ENCODE measurements at regions not wholly inside any gene's neighbourhood (a gene's known extent, or its start where the extent isn't known, plus 50 kb on each side); places are given as distances from the start of the nearest gene placed in this dataset.

GRCh38 chr16:35414139-35414538 is 1954.7 kb downstream of the TP53TG3F start:
- TF ChIP-seq, protein P1, sequence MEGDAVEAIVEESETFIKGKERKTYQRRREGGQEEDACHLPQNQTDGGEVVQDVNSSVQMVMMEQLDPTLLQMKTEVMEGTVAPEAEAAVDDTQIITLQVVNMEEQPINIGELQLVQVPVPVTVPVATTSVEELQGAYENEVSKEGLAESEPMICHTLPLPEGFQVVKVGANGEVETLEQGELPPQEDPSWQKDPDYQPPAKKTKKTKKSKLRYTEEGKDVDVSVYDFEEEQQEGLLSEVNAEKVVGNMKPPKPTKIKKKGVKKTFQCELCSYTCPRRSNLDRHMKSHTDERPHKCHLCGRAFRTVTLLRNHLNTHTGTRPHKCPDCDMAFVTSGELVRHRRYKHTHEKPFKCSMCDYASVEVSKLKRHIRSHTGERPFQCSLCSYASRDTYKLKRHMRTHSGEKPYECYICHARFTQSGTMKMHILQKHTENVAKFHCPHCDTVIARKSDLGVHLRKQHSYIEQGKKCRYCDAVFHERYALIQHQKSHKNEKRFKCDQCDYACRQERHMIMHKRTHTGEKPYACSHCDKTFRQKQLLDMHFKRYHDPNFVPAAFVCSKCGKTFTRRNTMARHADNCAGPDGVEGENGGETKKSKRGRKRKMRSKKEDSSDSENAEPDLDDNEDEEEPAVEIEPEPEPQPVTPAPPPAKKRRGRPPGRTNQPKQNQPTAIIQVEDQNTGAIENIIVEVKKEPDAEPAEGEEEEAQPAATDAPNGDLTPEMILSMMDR (IDR thresholded peaks at IDR 0.05) = no peak
- Mint-ChIP-seq H3K27me3 (ENCODE audit: unreplicated experiment) (no peaks in the 10 kb centered on the region), H3K4me3 (ENCODE audit: unreplicated experiment) (no peak overlapping the region), H3K27ac (ENCODE audit: unreplicated experiment) (no peak overlapping the region), H3K36me3 (ENCODE audit: unreplicated experiment) (no peaks in the 10 kb centered on the region), H3K9me3 (ENCODE audit: unreplicated experiment) (peaks cover 60% of the 10 kb centered on the region), H3K4me1 (ENCODE audit: unreplicated experiment) (no peaks in the 10 kb centered on the region)
- no peak for DNase-seq (ENCODE audit: extremely low spot score, unreplicated experiment)

DNA sequence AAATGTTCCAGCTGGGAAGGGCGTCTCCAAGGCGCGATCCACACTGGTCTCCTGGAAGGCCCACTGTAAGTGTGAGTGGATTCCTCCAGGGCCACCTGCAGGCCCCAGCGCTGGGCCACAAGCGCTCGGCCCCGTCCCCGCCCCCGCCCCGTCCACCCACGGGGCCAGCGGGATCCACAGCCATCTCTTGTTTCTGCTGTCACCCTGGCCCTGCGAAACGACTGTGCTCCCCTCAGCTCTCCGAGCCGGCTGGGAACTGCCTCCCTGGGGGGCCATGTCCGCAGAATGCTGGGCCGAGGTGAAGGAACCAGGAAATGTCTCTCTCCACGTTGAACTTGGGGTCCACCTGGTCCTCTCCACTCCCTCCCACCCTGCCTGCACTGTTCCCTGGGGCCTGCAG is 1955.2 kb downstream of the TP53TG3F start:
- TF ChIP-seq, protein P1 (IDR thresholded peaks at IDR 0.05) = no peak
- Mint-ChIP-seq H3K27me3 (ENCODE audit: unreplicated experiment) (no peaks in the 10 kb centered on the region), H3K9me3 (ENCODE audit: unreplicated experiment) (peaks cover 63% of the 10 kb centered on the region), H3K4me3 (ENCODE audit: unreplicated experiment) (no peak overlapping the region), H3K27ac (ENCODE audit: unreplicated experiment) (no peak overlapping the region), H3K4me1 (ENCODE audit: unreplicated experiment) (no peaks in the 10 kb centered on the region), H3K36me3 (ENCODE audit: unreplicated experiment) (no peaks in the 10 kb centered on the region)
- no peak for DNase-seq (ENCODE audit: extremely low spot score, unreplicated experiment)

GRCh38 chr16:35425270-35425669 is 1965.9 kb downstream of the TP53TG3F start:
- Mint-ChIP-seq H3K36me3 (ENCODE audit: unreplicated experiment) (no peaks in the 10 kb centered on the region), H3K27ac (ENCODE audit: unreplicated experiment) (no peak overlapping the region), H3K27me3 (ENCODE audit: unreplicated experiment) (no peaks in the 10 kb centered on the region), H3K4me3 (ENCODE audit: unreplicated experiment) (no peak overlapping the region), H3K4me1 (ENCODE audit: unreplicated experiment) (no peaks in the 10 kb centered on the region), H3K9me3 (ENCODE audit: unreplicated experiment) (peaks cover 51% of the 10 kb centered on the region)
- DNase-seq (ENCODE audit: extremely low spot score, unreplicated experiment) = no peak
- TF ChIP-seq, protein P1 (IDR thresholded peaks at IDR 0.05) = no peak

DNA sequence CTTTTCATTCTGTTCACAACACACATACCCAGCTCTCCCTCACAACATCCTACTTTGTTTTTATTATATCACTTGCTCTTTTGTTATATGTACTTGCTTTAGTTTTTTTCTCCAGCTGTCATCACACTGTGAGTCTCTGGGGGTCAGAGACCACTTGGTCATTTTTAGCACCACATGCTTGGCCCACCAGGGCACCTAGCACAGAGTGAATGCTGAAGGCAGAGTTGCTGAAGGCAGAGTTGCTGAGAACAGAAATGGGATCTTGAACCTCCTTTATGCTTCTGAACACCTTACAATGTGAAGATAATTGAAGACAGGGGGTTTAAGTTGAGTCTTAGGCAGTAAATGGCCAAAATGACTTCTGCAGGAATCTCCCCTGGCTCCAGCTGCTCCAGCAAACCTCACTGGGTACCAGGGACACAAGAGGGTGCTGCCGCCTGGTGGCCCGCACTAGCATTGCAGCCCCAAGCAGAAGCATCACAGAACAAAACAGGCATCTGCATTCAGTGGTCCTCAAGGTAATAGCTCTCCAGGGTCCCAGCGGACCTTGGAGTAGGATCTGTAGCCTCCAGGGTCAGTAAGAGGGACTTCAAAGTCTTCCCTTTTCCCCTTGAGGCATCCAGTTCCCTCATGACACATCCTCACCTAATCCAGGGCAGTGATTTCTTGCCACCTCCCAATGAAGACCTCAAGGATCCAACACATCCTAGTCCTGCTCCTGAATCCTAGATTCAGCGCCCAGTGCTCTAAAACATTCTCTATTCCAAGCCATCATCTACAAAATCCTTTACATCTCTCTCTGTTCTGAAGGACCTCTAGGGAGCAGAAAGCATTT is 1972.6 kb downstream of the TP53TG3F start:
- Mint-ChIP-seq H3K4me1 (ENCODE audit: unreplicated experiment) (no peaks in the 10 kb centered on the region), H3K27me3 (ENCODE audit: unreplicated experiment) (no peaks in the 10 kb centered on the region), H3K27ac (ENCODE audit: unreplicated experiment) (no peak overlapping the region), H3K36me3 (ENCODE audit: unreplicated experiment) (no peaks in the 10 kb centered on the region), H3K9me3 (ENCODE audit: unreplicated experiment) (peaks cover 50% of the 10 kb centered on the region), H3K4me3 (ENCODE audit: unreplicated experiment) (no peak overlapping the region)
- TF ChIP-seq, protein P1 (IDR thresholded peaks at IDR 0.05) = no peak
- no peak for DNase-seq (ENCODE audit: extremely low spot score, unreplicated experiment)

DNA sequence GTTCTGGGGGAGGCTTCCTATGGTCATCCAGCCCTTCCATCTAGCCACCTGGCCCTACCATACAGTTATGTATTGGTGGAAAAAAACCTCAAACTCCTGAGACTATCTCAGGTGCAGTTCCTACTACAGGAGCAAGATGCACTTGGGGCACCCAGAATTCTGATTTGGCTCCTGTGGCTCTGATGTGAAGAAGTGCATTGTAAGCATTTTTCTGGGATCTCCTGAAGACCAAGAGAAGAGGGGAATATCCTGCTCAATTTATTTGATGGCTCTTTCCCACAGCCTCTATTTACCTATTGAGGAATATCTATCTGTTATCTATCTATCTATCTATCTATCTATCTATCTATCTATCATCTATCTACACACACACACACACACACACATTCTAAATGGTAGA is 1981.5 kb downstream of the TP53TG3F start:
- H3K4me1 Mint-ChIP-seq (ENCODE audit: unreplicated experiment) = no peaks in the 10 kb centered on the region
- H3K36me3 Mint-ChIP-seq (ENCODE audit: unreplicated experiment) = no peaks in the 10 kb centered on the region
- H3K27ac Mint-ChIP-seq (ENCODE audit: unreplicated experiment) = no peak overlapping the region
- no peak for DNase-seq (ENCODE audit: extremely low spot score, unreplicated experiment)
- TF ChIP-seq, protein P1 (IDR thresholded peaks at IDR 0.05) = no peak
- H3K27me3 Mint-ChIP-seq (ENCODE audit: unreplicated experiment) = no peaks in the 10 kb centered on the region
- H3K9me3 Mint-ChIP-seq (ENCODE audit: unreplicated experiment) = peaks cover 60% of the 10 kb centered on the region
- H3K4me3 Mint-ChIP-seq (ENCODE audit: unreplicated experiment) = no peak overlapping the region

All from osteocyte (in vitro differentiated cells).